ENCODE measurements at regions not wholly inside any gene's neighbourhood (a gene's known extent, or its start where the extent isn't known, plus 50 kb on each side); places are given as distances from the start of the nearest gene placed in this dataset.
"Not testable (repeated sequence)": the region's sequence is repeated elsewhere in the genome, so short reads cannot be mapped to it uniquely, and the experiment has no call there.

- TF ChIP-seq POLR2A (IDR thresholded peaks at IDR 0.05); CTCF (IDR thresholded peaks at IDR 0.05 in 4 of 5, conservative IDR thresholded peaks at IDR 0.05 in 1 of 5): not testable (repeated sequence)
Observed at GRCh38 chr9:102712910-102713309, 282.2 kb upstream of the CYLC2 start.
